ENCODE measurements at regions not wholly inside any gene's neighbourhood (a gene's known extent, or its start where the extent isn't known, plus 50 kb on each side); places are given as distances from the start of the nearest gene placed in this dataset.

DNA sequence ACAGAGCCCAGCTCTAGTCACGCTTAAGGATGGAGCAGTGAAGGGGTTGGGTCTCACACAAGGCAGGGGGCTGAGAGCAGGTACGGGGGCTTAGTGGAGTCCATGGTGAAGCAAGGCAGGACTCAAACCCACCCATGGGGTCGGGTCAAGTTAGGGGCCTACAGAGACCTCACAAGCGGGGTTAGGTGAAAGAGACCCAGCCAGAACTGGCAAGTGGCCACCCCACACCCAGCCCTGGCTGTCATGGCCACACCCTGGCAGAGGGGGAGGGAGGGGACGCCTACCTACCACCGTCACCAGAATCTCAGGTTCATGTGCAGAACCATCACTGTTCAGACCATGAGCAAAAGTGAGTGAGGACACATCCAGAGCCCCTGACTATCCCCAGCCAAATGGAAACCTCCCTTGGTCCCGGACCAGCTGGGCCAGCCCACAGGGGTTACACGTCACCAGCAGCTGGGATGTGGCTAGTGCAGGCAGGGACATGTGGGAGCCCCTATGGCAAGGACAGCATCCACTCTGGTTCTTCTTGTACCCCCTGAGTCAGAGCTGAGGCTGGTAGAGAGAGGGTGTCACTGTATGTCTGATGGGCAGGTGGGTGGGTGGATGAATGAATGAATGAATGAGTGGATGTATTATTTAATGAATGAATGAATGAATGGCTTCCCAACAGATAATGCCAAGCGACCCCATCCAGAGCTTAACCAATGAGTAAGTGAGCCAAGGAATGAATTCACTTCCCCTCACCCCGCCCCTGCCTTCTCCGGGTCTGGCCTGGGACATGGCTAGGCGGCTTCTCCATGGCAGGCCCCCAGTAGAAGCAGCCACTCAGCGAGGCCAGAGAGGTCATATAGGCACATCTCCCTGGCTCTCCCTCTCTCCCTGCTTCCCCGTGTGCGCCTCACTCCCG is 681.6 kb downstream of the TBC1D22A start:
- DNase-seq (ENCODE audit: low spot score): no peak

DNA sequence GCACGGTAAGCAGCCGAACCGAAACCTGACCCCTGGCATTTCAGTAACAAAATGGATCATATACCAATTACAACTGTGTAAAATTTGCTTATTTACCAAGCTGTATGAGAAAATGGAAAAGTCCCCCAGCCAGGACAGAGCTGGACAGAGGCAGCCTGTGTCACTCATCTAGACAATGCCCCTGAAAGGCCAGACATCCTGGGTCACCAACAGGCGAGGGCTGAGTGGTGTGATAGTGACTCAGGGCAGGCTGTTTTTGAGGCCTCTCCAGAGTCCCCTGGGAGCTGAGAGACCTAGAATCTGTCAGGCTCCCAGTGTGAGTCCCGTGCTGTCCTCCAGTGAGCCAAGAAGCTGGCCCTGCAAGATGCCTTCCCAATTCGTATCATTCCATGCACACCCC is 680.4 kb downstream of the TBC1D22A start:
- DNase-seq (ENCODE audit: low spot score): no peak

DNA sequence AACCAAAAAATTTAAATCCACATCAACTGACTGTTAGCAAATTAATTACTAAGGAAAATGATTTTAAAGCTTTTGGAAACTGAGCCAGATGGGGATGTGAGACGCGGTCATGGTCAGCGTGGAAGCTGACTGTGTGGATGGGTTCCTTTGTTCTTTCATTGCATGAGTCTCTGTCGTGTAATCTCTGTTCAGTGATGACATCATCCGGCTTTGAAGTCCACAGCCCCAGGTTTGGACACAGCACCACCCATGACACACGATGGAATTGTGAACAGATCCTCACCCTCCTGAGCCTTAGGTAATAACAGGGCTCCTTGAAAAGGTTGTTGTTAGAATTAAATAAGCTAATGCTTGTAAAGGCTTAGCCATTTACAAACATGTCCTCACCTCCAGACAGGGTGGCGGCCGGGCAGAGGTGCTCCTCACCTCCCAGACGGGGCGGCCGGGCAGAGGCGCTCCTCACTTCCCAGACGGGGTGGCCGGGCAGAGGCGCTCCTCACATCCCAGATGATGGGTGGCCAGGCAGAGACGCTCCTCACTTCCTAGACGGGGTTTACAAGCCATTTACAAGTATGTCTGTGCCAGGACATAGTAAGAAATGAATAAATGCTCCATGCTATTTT is 677.3 kb downstream of the TBC1D22A start:
- DNase-seq (ENCODE audit: low spot score): no peak

DNA sequence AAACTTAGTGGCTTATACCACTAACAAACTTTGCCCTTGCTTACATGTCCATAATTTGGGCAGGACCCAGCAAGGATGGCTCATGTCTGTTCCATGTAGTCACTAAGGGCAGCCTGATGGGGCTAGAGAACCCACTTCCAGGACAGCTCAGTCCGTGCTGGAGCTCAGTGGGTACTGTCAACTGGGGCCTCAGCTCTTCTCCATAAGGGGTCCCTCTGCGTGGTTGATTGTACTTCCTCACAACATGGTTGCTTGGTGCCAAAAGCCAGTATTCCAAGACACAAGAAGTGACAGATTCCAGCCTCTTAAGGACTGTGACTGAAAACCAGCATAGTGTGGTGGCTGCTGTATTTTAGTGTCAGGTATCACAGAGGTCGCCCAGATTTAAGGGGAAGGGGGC is 675.2 kb downstream of the TBC1D22A start:
- no peak for DNase-seq (ENCODE audit: low spot score)

DNA sequence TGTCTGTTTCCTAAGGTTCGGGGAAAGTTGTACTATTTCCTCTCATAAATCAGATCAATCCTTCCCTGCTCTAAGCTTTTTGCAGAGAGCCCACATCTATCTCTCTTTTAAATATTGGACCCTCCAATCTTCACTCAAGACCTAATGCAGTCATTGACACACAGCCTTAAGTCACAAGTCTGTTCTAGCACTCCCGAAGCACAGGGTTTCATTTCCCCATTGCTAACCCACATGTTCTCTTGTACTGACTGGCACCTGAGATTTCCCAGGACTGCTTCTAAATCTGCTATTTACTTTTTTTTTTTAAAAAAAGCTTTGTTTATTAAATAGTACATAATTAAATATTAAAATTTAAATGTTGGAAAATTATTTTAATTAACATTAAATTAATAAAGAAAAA is 674.7 kb downstream of the TBC1D22A start:
- no peak for DNase-seq (ENCODE audit: low spot score)

DNA sequence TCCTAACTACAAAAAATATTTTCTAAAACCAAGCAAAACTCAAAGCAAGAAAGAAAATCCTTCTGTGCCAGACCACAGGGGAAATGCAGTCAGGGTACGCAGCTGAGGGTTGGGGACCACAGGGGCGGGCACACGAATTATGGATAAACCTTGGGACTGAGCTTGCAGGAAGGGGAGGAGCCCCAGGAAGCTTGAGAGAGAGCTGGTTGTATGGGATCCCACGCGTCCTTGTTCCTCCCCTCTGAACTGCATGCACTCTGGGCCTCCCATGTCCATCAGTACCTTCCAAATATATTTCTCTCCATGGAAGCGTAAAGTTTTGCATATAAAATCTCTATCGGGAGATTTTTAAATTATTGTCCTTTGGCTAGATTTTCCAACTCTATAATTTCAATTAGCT is 673.4 kb downstream of the TBC1D22A start:
- DNase-seq (ENCODE audit: low spot score): no peak

DNA sequence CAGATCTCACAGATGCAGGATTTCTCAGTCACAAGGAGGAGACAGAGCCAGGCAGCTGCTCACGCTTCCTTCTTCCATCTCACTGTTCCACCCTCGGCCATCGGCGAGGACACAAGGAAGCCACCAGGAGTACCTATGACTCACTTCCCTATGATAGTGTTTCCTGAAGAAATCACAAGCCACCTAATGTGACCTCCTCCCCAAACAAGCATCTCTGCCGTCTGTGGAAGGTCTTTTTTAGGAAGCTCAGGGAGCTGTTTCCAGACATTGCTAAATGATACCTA is 672.7 kb downstream of the TBC1D22A start:
- no peak for DNase-seq (ENCODE audit: low spot score)

DNA sequence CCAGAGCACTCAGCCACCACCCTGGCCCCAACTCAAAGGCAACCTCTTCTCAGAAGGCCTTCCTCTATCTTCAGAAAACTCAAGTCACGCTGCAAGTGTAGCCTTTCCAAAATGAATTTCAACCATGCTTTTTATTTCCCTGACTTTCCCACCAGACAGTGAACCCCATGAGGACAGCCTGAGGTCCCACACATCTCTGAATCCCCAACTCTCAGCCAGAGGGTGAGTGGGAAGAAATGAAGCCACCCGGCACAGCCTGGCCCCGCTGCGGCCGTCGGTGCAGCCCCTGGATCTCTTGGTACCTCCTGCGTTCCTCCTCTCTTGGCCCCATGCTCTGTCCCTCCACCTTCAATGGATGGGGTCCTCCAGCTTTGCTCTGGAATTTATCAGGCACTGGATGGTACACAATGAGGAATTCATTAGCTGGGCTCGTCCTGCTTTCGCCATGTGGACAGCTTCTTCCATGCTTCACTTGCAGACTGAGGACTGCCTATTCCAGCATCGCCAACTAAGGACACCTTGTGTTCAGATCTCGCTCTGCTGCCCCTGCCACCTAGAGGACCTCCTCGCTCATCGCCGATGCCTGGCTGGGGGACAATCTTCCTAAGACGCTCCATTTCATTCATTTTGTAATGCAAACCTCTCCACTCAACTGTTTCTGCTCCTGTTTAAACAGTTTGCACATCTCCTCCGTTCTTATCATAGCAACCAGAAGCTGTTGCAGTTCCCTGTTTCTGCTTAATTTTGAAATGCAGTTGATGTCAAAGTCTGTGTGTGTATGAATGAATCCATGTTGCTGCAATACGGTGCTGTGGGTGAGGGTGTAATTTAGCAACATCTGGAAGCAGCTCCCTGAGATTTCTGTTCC is 672.1 kb downstream of the TBC1D22A start:
- no peak for DNase-seq (ENCODE audit: low spot score)

DNA sequence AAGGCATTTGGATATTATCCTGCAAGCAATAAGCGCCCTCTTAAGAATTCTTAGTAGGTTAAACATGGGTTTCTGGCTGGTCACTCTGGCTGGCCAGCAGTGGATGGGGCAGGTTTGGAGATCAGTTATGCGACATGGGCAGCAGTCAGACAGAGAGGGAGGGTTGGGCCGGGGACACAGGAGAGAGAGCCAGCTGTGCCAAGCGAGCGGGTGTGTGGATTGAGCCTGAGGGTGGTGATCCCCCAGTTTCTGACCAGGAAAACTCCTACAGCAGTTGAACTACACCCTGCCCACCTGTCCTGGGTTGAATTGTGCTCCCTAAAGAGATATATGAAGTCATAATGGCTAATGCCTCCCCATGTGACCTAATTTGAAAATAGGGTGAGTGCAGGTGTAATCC is 671.2 kb downstream of the TBC1D22A start:
- no peak for DNase-seq (ENCODE audit: low spot score)

DNA sequence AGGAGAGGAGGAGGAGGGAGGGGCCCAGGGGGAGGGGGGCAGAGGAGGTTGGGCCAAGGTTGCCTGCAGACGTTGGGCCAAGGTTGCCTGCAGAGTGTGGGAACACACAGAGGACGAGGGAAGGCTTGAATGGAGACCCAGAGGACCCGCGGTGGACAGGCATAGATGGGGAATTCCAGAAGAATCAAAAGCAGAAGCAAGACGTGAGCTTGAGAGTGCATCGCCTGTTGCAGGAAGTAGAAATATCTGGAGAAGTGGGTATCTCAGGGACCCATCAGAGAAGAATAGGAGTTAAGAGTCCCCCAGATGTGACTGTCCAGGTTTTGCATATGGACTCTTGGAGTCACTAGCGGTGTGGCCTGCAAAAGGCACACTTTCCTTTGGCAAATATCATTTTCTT is 670.2 kb downstream of the TBC1D22A start:
- no peak for DNase-seq (ENCODE audit: low spot score)

DNA sequence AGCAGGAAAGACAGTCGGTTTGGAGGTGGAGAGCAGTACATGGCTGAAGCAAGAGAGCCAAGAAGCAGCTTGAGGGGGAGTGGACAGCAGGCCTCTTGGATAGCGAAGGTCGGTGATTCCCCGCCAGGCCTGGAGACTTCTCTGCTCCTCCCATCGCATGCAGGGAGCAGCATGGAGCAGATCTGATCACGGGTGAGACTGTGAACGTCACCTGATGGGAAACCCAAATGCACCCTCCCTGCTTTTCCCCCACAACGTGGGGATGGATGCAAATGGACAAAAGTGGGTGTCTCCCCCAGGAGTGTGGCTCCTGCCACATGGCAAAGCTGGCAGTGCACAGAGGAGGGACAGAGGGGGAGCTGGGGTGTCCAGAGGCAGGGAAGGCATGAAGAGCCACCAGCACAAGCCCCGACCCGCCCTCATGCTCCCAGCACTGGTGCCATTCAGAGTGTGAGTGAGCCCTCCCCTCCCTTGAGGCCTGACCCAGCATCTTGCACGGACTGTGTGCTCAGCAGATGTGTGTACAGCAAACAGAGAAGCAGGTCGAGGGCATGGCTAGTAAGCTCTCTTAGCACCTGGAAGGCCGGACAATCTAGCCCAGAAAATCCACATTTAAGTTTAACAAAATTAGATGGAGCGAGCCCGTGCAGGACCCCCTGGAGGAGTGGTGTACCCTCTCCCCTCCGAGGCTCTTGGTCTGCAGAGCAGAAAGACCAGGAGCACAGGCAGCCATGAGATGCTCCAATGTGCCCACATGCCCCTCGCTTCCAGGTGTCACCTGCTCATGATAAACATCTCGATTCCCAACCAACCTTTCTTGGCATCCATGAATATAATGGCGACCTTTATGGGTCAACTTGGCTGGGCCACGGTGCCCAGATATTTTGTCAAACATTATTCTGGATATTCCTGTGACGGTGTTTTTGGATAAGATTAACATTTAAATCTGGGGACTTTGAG is 661.7 kb downstream of the TBC1D22A start:
- no peak for DNase-seq (ENCODE audit: low spot score)

DNA sequence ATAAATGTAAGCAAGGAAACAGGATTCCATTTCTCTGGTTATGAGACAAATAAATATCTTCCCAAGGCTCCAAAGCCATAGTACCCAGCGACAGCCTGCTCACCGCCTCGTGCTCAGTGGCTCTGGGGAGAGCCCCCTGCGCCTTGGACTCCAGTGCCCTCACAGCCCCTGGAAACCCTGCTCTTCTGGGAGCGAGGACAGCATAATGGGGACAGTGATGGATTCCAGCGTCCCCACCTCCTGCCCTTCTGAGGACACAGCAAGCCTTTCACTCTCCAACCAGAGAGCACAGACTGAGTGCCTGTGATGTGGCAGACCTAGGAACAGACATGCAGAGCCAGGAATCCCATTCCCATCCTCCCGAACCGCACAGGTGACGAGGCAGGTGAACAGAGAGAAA is 660.8 kb downstream of the TBC1D22A start:
- no peak for DNase-seq (ENCODE audit: low spot score)

DNA sequence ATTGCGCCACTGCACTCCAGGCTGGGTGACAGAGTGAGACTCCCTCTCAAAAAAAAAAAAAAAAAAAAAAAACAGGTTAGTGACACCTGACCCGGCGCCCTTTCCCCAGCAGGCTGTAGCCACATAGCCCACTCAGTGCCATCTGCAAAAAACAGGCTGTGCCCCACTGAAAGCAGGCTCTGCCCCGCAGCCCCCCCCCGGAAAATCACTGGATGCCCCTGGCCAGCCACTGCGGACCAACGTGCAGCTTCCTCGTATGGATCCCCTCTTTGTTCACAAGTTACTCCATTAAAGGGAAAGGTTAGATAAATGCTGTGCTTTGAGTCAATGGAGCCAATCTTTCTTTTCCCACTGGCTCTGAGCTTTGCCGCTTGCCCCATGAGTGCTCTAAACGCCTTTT is 660.3 kb downstream of the TBC1D22A start:
- no peak for DNase-seq (ENCODE audit: low spot score)

DNA sequence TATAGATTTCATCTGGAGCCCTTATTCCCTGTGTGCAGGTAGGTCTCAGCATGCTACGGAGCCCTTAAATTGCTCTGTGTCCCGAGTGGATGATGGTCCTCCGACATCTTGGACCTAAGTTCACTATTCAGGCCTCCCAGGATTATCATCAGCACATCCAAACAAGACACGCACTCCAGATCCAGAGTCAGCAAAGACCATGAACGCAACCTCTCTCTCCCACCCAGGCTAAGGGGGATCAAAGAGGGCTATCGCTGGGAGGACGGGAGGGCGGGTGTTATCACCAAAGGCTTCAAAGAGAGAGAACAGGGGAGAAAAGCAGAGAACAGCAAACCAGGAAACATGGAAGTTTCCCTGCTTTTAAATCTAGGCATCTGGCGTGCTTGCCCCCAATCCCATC is 659.4 kb downstream of the TBC1D22A start:
- DNase-seq (ENCODE audit: low spot score): no peak

DNA sequence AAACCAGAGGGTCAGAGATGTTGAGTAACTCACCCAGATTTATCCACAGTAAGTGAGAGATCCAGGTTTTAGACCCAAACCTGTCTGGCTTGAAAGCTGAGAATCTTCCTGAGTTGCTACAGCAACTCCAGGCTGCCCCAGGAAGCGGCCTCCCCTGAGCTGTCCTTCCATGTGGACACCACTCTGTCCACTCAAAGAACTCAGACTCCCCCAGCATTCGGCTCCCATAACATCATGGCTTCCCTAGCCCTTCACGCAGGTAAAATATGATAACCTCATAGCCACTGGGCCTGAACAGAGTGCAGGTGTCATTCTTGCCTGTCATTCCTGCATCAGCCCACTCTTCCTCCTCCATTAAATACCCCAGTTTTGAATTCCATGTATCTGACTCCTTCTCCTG is 657.8 kb downstream of the TBC1D22A start:
- no peak for DNase-seq (ENCODE audit: low spot score)

DNA sequence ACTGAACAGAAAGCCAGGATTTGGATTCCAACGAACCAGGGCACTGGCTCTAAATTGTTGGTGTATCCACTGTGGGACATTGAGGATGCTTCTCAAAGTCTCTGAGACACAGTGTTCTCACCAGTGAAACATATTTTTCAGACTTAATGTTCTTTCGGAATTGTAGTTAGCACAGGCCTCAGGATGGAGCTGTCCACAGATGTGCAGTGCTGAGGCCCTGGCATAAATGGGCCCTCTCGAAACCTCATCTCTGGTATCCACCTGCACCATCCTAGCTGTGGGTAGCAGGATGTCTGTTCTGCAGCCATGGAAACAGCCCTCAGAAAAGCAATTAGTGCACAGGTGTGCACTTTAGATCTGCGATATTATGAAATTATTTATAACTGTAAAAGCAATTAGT is 656.8 kb downstream of the TBC1D22A start:
- no peak for DNase-seq (ENCODE audit: low spot score)

DNA sequence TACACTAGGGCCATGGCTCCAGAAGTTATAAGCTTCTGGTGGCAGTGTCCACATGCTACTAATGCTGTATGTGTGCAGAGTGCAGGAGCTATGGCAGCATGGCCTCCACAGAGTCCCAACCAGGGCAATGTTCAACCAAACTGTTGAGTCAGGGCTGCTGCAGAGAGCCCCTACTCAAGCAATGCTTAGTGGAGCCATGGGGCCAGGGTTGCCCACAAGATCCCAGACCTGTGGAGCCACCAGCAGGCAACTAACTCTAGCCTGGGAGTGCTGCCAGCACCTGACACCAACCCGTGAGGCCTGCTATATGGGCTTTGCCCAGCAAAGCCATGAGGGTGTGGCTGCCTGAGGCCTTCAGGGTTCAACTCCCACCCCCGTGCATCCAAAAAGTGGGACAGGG is 655.2 kb downstream of the TBC1D22A start:
- no peak for DNase-seq (ENCODE audit: low spot score)

DNA sequence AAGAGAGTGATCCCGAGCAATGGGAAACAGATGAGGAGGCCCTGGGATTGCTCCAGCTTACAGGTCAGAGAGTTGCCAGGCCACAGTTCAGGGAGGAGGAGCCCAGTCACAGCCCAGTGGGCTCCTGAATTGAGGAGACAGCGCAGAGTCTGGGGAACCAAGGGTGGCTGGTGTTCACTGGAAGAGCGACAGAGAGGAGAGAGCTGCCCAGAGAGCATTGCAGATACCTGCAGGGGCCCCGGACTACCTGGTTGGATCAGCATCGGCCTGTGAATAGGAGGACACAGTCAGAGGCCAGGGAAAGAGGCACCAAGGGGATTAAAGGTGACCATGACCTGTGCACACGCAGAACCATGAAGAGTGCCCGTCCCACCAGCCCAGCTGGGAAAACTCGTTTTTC is 648.6 kb downstream of the TBC1D22A start:
- DNase-seq (ENCODE audit: low spot score): no peak

DNA sequence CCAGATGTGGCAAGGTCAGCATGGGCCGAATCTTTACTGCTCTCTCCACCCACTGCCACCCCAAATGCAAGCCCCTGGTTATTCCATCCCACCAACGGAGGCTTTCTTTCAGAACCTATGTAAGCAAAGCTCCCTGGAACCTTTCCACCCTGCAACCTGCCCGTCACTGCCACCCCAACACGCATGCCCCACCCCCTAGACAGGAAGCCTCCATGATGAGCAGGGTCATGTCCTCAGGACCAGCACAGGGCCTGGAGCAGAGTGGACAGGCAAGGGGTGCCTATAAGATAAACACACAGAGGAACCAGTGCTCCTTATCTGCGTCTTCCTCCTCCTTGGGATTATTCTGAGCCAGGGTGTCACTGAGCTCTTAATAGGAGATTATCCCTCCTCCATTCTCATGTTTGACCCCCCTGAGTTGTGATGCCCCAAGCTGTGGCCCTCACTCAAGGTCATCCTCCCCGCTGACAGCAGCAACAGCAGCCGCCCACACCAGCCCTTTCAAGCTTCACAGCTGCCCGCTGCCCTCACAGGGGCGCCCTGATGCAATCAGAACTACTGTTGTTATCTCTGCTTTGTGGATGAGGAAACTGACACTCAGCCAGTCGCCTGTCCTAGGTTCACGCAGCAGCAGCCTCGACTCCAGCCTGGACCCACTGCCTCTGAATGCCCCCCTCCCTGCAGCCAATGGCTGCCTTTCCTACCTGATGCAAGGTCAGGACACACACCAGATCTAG is 647.3 kb downstream of the TBC1D22A start:
- no peak for DNase-seq (ENCODE audit: low spot score)

DNA sequence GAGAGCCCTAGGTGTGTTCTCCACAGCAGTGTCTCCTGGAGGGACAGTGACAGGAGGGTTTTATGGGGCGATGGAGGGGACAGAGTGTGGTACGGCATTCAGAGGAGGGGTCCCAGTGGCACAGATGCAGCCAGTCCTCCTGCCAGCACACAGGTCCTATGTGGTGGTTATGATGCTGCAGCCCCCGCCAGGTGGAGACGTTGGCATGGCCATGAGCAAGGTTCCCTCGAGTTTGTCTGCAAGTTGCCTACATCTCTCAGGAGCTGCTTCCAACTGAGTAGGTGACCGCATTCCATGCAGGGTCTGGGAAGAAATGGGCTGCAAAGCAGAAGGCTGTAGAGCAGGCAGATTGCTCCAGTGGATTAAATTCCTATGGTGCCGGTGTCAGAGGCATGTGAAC is 646.0 kb downstream of the TBC1D22A start:
- no peak for DNase-seq (ENCODE audit: low spot score)

DNA sequence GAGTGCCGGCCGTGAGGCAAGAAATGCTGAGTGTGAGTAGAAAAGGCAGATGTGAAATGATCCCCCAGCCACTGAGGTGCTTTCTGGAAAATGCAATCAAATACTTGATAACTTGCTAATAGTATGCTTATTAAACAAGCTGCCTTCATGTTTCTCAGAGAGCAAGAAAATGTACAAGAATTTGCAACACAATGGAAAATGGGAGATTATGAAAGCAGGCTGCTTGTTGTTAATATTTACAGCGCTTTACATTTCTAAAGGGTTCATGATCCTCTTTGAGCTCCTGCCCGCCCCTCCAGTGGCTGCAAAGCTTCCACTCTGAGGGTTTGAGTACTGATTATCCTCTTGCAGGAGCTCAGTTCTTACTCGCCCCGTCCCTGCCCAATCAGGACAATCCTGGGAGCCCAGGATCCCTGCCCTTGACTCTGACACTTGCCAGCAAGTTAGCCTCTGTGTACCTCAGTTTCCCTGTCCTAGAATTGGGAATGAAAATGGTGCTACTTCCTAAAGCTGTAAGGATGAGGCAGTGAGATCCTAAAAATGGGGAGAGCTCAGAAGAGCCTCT is 645.1 kb downstream of the TBC1D22A start:
- no peak for DNase-seq (ENCODE audit: low spot score)
